Central memory CD8-positive, alpha-beta T cell (primary cell): ENCODE measurements at regions not wholly inside any gene's neighbourhood (a gene's known extent, or its start where the extent isn't known, plus 50 kb on each side); places are given as distances from the start of the nearest gene placed in this dataset.
A peak's percentile ranks its signal among the peaks of the same experiment; 100 is the strongest.
"Not testable (repeated sequence)": the region's sequence is repeated elsewhere in the genome, so short reads cannot be mapped to it uniquely, and the experiment has no call there.

Experiments
- ATAC-seq: fragments of 150-1000 bp; cut with Tn5 transposase; replicated peaks from 2 replicates; pipeline ENCODE4 v1.10.0; 2022; ENCODE audit warnings: mild to moderate bottlenecking, moderate FRiP score, moderate number of reproducible peaks; ENCODE audit not compliant: poor library complexity, severe bottlenecking; ENCODE audit errors: extremely low read depth
- DNase-seq, 2 donors: peaks; one replicate each; pipeline ENCODE4 v3.0.0; 2021; ENCODE audit warnings: low spot score in 2 of 2
- H3K27ac Mint-ChIP-seq: one replicate; pipeline ENCODE4 v1.8.0; 2022; ENCODE audit warnings: low read depth, mild to moderate bottlenecking, moderate library complexity, mixed read lengths
- H3K27me3 Mint-ChIP-seq: one replicate; pipeline ENCODE4 v1.8.0; 2022; ENCODE audit warnings: mixed read lengths
- H3K36me3 Mint-ChIP-seq: one replicate; pipeline ENCODE4 v1.8.0; 2022; ENCODE audit warnings: mild to moderate bottlenecking, moderate library complexity, mixed read lengths; ENCODE audit not compliant: insufficient read depth
- H3K4me1 Mint-ChIP-seq: one replicate; pipeline ENCODE4 v1.8.0; 2022; ENCODE audit warnings: mixed read lengths
- H3K4me3 Mint-ChIP-seq: one replicate; pipeline ENCODE4 v1.8.0; 2022; ENCODE audit warnings: mild to moderate bottlenecking, moderate library complexity, mixed read lengths
- H3K9me3 Mint-ChIP-seq: one replicate; pipeline ENCODE4 v1.8.0; 2022; ENCODE audit warnings: mixed read lengths

GRCh38 chr3:56940976-56941375 is 119.5 kb upstream of the SPATA12 start:
- DNase-seq: no peak
- H3K36me3 Mint-ChIP-seq: no peaks in the 10 kb centered on the region
- no peak for ATAC-seq

GRCh38 chr3:56940321-56940720 is 120.1 kb upstream of the SPATA12 start:
- no peak for DNase-seq
- H3K4me1 Mint-ChIP-seq: peaks cover 19% of the 10 kb centered on the region
- no peaks in the 10 kb centered on the region for H3K36me3 Mint-ChIP-seq
- no peaks in the 10 kb centered on the region for H3K27me3 Mint-ChIP-seq
- no peak for ATAC-seq
- H3K27ac Mint-ChIP-seq: no peak overlapping the region
- H3K4me3 Mint-ChIP-seq: no peak overlapping the region
- H3K9me3 Mint-ChIP-seq: no peaks in the 10 kb centered on the region

More at GRCh38 chr3:56940976-56941375, 119.5 kb upstream of the SPATA12 start:
- peaks cover 19% of the 10 kb centered on the region for H3K4me1 Mint-ChIP-seq
- H3K27me3 Mint-ChIP-seq: no peaks in the 10 kb centered on the region
- no peak overlapping the region for H3K27ac Mint-ChIP-seq
- H3K4me3 Mint-ChIP-seq: no peak overlapping the region
- H3K9me3 Mint-ChIP-seq: no peaks in the 10 kb centered on the region

DNA sequence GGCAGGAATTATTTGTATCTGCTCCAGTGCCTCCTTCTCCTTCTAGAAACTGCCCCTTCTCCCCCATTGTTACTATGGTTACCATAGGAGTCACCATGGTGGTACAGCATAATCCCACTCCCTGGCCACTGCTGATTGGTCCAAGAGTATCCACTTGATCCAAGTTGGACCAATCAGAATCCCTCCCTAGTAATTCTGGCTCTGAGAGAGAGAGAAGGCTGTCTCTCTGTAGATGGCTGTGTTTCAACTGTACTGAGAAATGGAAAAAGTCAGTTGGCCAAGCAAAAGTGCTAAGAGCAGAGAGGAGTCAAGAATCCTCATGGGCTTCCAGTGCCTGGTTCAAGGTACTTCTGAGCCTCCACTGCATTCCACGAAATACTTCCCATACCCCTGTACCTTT is 120.6 kb upstream of the SPATA12 start:
- DNase-seq (no peak), ATAC-seq (no peak)
- Mint-ChIP-seq H3K4me3 (no peak overlapping the region), H3K4me1 (peaks cover 15% of the 10 kb centered on the region), H3K27ac (no peak overlapping the region), H3K27me3 (no peaks in the 10 kb centered on the region), H3K36me3 (no peaks in the 10 kb centered on the region), H3K9me3 (no peaks in the 10 kb centered on the region)

GRCh38 chr3:56938530-56938929 is 121.9 kb upstream of the SPATA12 start:
- no peak overlapping the region for H3K4me3 Mint-ChIP-seq

DNA sequence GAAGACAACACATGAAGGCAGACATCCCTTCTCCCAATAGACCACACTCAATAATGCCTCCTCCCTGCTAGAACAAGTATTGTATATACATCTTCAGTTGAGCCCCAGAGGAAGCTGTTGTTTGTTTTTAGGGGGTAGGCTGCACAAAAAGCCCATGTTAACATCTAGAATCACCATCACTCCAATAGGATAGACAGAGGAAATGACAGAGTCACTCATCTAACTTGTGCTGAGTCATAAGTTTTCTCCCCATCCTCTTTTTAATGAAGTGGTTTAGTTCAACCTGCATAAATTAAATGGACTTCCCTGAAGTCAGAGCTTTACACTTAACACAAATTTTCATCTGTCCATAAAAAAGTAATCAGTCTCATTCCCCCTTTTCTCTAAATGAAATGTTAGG is 122.9 kb upstream of the SPATA12 start:
- Mint-ChIP-seq H3K27me3 (no peaks in the 10 kb centered on the region), H3K4me3 (no peak overlapping the region), H3K4me1 (peaks cover 6% of the 10 kb centered on the region), H3K9me3 (peaks cover 5% of the 10 kb centered on the region), H3K36me3 (no peaks in the 10 kb centered on the region), H3K27ac (peak overlapping the region; percentile 13)
- DNase-seq: no peak
- ATAC-seq: no peak

More at GRCh38 chr3:56938530-56938929, 121.9 kb upstream of the SPATA12 start:
- Mint-ChIP-seq H3K4me1 (peaks cover 10% of the 10 kb centered on the region), H3K36me3 (no peaks in the 10 kb centered on the region), H3K27ac (no peak overlapping the region), H3K27me3 (no peaks in the 10 kb centered on the region), H3K9me3 (peaks cover 5% of the 10 kb centered on the region)
- DNase-seq (no peak), ATAC-seq (no peak)

GRCh38 chr3:56935811-56936210 is 124.7 kb upstream of the SPATA12 start:
- Mint-ChIP-seq H3K4me3 (no peak overlapping the region), H3K9me3 (peaks cover 5% of the 10 kb centered on the region), H3K27me3 (no peaks in the 10 kb centered on the region), H3K27ac (no peak overlapping the region), H3K36me3 (no peaks in the 10 kb centered on the region), H3K4me1 (no peaks in the 10 kb centered on the region)
- ATAC-seq (no peak), DNase-seq (no peak)

DNA sequence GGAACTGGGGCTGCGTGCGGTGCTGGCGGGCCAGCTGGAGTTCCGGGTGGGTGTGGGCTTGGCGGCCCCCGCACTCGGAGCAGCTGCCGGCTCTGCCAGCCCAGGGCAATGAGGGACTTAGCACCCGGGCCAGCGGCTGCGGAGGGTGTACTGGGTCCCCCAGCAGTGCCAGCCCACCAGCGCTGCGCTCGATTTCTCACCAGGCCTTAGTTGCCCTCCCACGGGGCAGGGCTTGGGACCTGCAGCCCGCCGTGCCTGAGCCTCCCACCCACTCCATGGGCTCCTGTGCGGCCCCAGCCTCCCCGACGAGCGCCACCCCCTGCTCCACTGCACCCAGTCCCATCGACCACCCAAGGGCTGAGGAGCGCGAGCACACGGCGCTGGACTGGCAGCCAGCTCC is 126.0 kb upstream of the SPATA12 start:
- ATAC-seq, H3K36me3 Mint-ChIP-seq, DNase-seq, H3K4me3 Mint-ChIP-seq, H3K9me3 Mint-ChIP-seq, H3K4me1 Mint-ChIP-seq, H3K27me3 Mint-ChIP-seq, H3K27ac Mint-ChIP-seq: not testable (repeated sequence)

DNA sequence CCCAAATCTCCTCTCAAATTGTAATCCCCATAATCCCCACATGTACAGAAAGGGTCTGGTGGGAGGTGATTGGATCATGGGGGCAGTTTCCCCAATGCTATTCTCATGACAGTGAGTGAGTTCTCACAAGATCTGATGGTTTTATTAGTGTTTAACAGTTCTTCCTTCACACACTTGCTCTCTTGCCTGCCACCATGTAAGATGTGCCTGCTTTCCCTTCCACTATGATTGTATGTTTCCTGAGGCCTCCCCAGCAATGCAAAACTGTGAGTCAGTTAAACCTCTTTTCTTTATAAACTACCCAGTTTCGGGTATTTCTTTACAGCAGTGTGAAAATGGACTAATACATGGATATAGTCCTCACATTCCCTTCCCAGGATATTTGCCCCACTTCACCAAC is 126.7 kb upstream of the SPATA12 start:
- peaks cover 5% of the 10 kb centered on the region for H3K9me3 Mint-ChIP-seq
- peaks cover 4% of the 10 kb centered on the region for H3K4me1 Mint-ChIP-seq
- H3K27me3 Mint-ChIP-seq: no peaks in the 10 kb centered on the region
- ATAC-seq (no peak), DNase-seq (no peak)
- no peak overlapping the region for H3K4me3 Mint-ChIP-seq
- H3K36me3 Mint-ChIP-seq: no peaks in the 10 kb centered on the region
- H3K27ac Mint-ChIP-seq: no peak overlapping the region

- Mint-ChIP-seq H3K27ac (no peak overlapping the region), H3K36me3 (peaks cover 2% of the 10 kb centered on the region), H3K4me3 (no peak overlapping the region), H3K9me3 (peaks cover 5% of the 10 kb centered on the region), H3K27me3 (no peaks in the 10 kb centered on the region), H3K4me1 (peaks cover 14% of the 10 kb centered on the region)
- ATAC-seq (no peak), DNase-seq (no peak)
Observed at GRCh38 chr3:56932866-56933265, 127.6 kb upstream of the SPATA12 start.

DNA sequence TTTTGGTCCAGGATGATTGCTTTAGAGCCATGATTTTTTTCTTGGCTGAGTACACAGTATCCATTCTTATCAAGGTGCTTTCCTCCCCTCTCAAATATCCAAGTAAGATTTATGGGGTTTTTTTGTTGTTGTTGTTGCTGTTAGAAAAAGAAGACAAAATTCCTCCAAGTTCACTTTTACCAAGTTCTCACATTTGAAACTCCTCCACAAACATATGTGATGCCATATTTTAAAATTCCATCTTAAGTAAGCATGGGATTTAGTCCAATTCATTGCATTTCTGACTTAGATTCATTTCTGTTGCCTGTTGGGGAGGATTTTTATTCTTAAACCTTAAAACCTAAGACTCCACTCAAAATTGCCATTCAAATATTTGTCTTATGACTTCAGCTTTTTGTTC is 128.6 kb upstream of the SPATA12 start:
- no peak overlapping the region for H3K4me3 Mint-ChIP-seq
- no peak for DNase-seq
- ATAC-seq: no peak
- no peak overlapping the region for H3K27ac Mint-ChIP-seq
- H3K27me3 Mint-ChIP-seq: no peaks in the 10 kb centered on the region
- peaks cover 2% of the 10 kb centered on the region for H3K36me3 Mint-ChIP-seq
- H3K9me3 Mint-ChIP-seq: peaks cover 5% of the 10 kb centered on the region
- H3K4me1 Mint-ChIP-seq: peaks cover 15% of the 10 kb centered on the region

DNA sequence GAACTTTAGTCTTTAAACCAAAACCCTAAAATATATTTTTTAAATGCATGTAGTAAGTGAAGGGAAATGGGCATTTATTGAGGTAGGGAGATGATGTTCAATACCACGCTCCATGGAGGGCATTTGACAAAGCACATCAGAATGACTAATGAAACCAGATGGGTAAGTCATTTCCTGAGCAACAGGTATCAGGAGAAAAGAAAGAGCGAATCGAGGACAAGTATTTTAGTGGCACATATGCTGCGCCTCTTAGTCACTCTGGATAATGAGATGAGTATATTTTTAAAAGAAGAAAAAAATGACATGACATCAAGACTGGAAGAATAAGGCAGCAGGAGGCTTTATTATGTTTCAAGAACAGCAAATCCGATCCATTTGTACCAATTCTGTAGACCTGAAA is 129.0 kb upstream of the ARHGEF3 start:
- ATAC-seq: no peak
- H3K4me3 Mint-ChIP-seq: no peak overlapping the region
- DNase-seq: no peak
- peaks cover 2% of the 10 kb centered on the region for H3K36me3 Mint-ChIP-seq
- peaks cover 21% of the 10 kb centered on the region for H3K4me1 Mint-ChIP-seq
- peaks cover 5% of the 10 kb centered on the region for H3K9me3 Mint-ChIP-seq
- no peak overlapping the region for H3K27ac Mint-ChIP-seq
- no peaks in the 10 kb centered on the region for H3K27me3 Mint-ChIP-seq

- Mint-ChIP-seq H3K27ac (no peak overlapping the region), H3K9me3 (peaks cover 5% of the 10 kb centered on the region), H3K4me1 (peaks cover 27% of the 10 kb centered on the region), H3K27me3 (no peaks in the 10 kb centered on the region), H3K36me3 (peaks cover 2% of the 10 kb centered on the region), H3K4me3 (no peak overlapping the region)
- DNase-seq: no peak
- no peak for ATAC-seq
Observed at GRCh38 chr3:56929809-56930615, 128.3 kb upstream of the ARHGEF3 start.

DNA sequence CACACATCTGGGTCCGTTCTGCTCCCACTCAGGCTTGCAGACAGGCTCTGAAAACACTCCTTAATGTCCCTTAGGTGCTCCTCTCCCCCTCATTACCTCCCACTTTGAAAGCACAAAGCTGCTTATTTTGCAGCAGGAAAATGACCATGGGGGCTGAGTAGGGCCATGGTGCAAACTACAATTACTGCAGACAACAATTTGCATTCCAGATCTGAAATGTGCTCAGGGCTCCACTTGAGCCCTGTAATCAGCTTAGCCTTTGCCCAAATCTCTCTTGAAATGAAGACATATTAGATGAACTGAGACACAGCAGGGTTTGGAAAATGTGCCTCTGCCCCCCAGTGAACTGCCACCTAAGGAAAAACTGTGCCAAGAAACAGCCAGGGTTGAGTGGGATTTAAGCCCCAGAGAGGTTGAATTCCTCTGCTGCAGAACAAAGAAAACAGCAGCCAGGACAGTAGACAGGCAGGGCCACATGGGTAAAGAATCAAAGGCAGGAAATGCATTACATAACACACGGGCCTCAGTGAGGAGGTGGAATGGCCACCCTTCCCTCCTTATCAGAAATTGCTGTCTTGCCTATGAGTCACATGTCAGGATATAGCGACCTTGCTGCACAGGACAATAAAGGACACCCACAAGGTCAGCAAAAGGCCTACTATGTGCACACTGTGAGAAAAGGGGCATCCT is 126.8 kb upstream of the ARHGEF3 start:
- Mint-ChIP-seq H3K4me3 (peak overlapping the region; percentile 11), H3K9me3 (no peaks in the 10 kb centered on the region), H3K36me3 (peaks cover 4% of the 10 kb centered on the region), H3K27ac (peak overlapping the region; percentile 75), H3K27me3 (no peaks in the 10 kb centered on the region), H3K4me1 (peaks cover 36% of the 10 kb centered on the region)
- DNase-seq: no peak
- ATAC-seq: peak; percentile 69
